GM18505 (cell line): ENCODE measurements at regions not wholly inside any gene's neighbourhood (a gene's known extent, or its start where the extent isn't known, plus 50 kb on each side); places are given as distances from the start of the nearest gene placed in this dataset.

Experiments
- ATAC-seq: cut with Tn5 transposase; IDR thresholded peaks from one replicate; pipeline ENCODE4 v1.9.1; 2021; ENCODE audit not compliant: unreplicated experiment
- POLR2A ChIP-seq: IDR thresholded peaks from 4 replicates; pipeline ENCODE4 v1.6.1; 2011; ENCODE audit warnings: borderline replicate concordance; ENCODE audit not compliant: insufficient read depth, insufficient read length; ENCODE audit errors: extremely low read depth

- no peak for ATAC-seq
- TF ChIP-seq POLR2A, result no peak
Measured at GRCh38 chr2:5315041-5315440, 377.1 kb upstream of the SOX11 start.

DNA sequence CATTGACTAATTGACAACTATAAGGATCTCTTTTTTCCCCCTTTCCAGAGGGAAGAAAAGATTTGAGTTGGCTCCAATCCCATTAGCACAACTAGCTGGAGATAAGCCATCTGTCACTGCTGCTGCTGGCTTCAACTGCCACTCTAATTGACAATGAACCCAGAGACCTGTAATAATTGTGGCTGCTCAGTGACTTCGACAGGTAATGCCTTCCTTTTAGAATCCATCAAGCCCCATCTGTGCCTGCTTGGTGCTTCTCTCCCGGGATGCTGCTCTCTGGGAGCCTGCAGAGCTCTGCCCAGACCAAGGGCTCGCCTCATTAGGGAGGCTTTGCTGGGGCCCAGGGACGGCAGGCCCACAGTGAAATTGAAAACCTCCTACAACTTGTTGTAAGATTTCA is 376.7 kb upstream of the SOX11 start:
- ATAC-seq, result no peak
- no peak for TF ChIP-seq POLR2A

DNA sequence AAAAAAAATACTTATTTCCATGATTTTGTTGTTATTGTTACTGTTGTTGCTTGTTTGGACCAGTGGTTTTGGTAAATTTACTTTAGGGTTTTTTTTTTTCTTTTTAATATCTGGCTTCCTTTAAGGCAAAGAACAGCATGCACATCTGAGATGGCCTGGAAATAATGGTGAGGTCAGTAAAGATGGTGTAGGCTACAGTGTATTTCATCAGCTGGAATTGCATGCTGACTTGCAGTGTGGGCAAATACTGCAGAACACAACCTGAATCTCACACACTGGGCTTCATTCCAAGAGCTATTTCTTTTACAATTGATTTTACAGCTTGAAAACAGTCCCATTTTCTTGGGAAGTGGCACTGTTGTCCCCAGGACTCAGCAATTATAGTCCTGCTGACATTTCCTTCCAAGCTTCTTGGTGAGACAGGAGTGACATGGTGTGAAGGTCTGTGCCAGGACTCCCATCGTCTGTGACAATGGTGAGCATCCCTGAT is 376.1 kb upstream of the SOX11 start:
- ATAC-seq, result no peak
- no peak for TF ChIP-seq POLR2A

- no peak for TF ChIP-seq POLR2A
- ATAC-seq, result no peak
Measured at GRCh38 chr2:5319493-5319892, 372.7 kb upstream of the SOX11 start.

DNA sequence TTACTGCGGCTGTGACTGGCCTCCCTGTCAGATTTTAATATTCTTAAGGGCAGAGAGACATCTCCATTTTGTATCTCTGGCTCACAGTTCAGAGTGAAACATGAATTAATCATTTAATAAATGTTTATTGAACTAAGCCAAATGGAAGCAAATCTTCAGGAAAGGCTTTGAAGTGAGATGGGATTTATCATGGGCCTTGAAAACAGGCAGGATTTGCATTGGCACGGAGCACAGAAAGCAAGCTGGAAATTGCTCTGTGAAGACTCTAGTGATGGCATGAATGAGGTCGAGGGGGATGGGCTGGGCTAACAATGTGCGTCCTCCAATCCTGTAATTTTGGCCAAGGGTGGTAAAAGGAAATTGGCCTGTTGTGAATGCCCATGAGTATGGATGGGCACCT is 369.8 kb upstream of the SOX11 start:
- no peak for ATAC-seq
- TF ChIP-seq POLR2A, result no peak

DNA sequence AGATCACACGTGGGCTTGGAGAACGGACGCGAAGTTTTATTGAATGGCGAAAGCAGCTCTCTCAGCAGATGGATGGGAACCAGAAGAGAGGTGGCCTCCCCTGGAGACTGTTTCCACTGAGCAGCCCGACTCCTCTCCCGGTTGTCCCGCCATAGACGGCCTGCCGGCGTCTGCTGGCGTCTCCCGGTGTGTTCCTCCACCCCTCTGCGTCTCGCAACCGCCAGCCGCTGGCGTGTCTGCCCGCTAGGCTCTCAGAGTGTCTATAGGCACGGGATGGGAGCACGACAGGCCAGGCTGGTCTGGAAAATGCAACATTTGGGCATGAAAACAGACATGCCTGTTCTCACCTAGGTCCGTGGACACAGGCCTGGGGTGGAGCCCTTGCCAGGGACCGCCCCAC is 366.7 kb upstream of the SOX11 start:
- TF ChIP-seq POLR2A, result no peak
- ATAC-seq, result no peak

DNA sequence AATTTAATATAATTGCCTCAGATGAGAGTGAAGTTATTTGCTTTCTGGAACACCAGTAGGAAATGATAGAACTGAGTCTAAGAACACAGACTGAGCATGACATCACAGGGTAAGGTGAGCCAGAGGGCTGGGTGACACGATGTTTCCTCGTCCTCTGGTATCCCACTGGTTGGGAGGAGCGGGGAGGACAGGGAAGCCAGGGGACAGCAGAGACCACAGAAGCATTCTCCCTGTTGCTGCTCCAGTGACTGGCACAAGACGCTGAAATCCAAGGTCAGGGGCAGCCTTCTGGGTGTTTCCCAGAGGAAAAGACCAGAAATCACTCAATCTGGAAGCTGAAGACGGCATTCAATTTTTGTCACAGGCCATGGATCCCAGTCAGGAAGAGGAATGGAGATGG is 363.4 kb upstream of the SOX11 start:
- no peak for ATAC-seq
- no peak for TF ChIP-seq POLR2A

DNA sequence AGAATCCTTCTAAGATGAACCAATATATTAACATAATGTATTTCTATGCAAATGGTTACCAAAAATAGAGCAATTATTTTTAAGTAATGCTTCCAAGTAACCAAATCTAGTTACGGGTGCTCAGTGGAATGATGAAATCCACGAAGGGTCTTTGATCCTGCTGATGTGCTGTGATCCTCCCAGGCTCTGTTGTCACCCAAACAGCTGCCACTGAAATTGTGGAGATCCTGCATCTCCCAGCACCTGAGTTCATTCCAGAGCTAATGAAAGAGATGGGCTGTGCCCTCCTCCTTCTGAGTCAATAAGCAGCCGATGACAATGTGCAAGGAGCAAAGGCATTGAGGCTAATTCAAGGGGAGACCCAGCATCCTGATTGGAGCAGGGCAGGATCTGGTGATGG is 362.4 kb upstream of the SOX11 start:
- no peak for TF ChIP-seq POLR2A
- no peak for ATAC-seq

- ATAC-seq, result no peak
- TF ChIP-seq POLR2A, result no peak
Measured at GRCh38 chr2:5330961-5331360, 361.2 kb upstream of the SOX11 start.

DNA sequence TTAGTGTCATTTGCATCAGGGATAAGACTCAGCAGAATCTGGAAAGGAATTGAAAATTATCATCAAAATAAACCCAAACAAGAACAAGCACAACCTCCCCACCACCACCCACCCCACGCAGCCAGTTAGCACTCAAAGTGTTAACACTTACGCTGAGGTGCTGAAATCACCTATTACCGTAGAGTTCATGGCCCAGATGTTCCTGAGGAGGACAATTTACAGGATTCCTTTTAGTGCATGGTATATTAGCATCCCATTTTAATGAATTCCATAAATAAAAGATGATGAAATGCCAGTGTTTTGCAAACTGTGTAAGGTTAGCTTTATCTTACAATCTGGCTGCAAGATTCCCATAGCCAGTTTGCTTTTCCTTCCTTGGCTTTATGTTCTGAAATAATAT is 359.3 kb upstream of the SOX11 start:
- TF ChIP-seq POLR2A, result no peak
- ATAC-seq, result no peak

DNA sequence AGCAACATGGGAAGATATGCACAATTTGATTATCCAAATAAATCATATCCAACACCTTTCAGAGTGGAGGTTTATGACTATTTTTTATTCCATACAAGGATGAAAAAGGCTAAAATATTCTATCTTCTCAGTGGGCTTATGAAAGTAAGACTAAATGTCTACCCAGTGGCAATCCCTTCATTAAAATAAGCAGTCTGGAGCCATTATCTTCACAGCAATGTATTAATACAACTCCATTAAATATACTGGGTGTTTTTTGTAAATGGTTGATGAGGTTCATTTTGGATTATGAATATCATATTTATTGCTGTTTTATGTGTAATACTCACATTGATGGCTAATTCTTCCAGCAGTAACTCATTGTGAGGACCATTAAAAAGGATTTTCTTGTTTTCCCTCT is 352.7 kb upstream of the SOX11 start:
- no peak for TF ChIP-seq POLR2A
- ATAC-seq, result no peak

DNA sequence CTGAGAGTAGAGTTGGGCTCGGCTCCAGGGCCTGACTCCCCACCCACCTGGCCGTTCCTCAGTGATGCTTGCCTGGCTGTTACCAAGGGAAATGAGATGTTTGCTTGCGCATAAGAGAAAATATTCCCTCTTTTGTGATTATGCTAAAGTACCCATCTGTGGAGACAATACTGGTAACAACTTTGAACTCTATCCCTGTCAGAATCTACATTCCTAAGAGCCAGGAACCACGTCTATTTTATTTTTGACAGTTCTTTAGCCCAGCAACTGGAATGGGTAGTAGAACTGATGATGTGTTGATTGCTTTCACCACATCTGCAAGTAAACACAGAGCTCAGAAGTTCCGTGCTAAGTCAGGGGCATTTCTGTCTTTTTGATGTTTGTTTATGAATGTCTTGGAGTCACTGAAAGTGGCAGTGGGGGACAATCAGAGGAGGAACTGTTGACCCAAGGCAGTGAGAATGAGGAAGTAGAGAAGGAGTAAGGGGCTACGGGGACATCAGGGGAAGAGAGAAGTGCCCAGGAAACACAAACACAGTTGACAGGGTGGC is 348.3 kb upstream of the SOX11 start:
- no peak for TF ChIP-seq POLR2A
- no peak for ATAC-seq

DNA sequence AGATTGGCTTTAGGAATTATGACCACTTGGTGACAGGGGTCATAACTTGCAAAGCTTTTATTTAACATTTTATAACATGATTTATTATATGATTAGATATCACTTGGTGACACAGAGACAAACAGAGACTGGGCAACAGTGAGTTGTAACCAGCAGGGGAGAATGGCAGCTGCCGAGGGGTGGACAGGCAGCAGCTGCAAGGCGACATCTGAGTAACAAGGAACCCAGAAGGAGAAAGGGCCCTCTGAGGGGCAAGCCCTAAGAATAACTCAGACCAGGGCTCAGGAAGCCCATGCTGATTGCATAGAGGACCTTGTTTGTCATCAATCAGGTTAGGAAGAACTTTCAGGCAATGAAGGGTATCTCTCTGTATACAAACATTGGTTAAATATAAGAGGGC is 339.9 kb upstream of the SOX11 start:
- ATAC-seq, result no peak
- TF ChIP-seq POLR2A, result no peak

DNA sequence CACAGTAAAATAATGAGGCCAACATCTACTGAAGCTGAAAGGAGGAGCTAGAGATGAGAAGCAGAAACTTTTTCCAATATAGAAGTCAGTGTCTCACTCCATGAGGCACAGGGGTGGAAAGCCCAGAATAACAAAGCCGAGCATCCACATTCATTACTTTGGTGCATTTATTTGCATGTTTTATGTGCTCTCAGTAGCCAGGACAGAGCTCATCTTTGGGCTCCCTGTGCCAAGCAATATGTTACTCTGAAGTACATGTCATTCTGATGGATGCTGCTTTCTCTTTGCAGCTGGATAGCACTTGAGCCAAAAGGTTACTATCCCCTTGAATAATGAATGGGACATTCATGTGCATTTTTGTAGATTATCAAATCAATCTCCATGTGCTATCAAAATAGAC is 338.6 kb upstream of the SOX11 start:
- TF ChIP-seq POLR2A, result no peak
- ATAC-seq, result no peak

- no peak for TF ChIP-seq POLR2A
- ATAC-seq, result no peak
Measured at GRCh38 chr2:5359397-5359796, 332.8 kb upstream of the SOX11 start.
